ENCODE measurements at regions not wholly inside any gene's neighbourhood (a gene's known extent, or its start where the extent isn't known, plus 50 kb on each side); places are given as distances from the start of the nearest gene placed in this dataset.

- Histone ChIP-seq H3K36me3 (ENCODE audit: low read depth) (no peaks in the 10 kb centered on the region), H3K4me3 (ENCODE audit: severe bottlenecking) (no peak overlapping the region), H3K9me3 (ENCODE audit: severe bottlenecking) (no peaks in the 10 kb centered on the region), H3K27me3 (ENCODE audit: insufficient read depth, poor library complexity, severe bottlenecking) (peaks cover 2% of the 10 kb centered on the region), H3K4me1 (ENCODE audit: insufficient read depth, poor library complexity, severe bottlenecking) (no peaks in the 10 kb centered on the region), H3K27ac (ENCODE audit: poor library complexity, severe bottlenecking) (no peak overlapping the region)
- ATAC-seq (ENCODE audit: low read depth) (no peak), DNase-seq (ENCODE audit: low spot score) (no peak)
- no peak for TF ChIP-seq CTCF (IDR thresholded peaks at IDR 0.05; ENCODE audit: poor library complexity, severe bottlenecking)
Measured at GRCh38 chr2:177052471-177052870, 160.1 kb upstream of the HNRNPA3 start.

- H3K4me3 ChIP-seq (ENCODE audit: severe bottlenecking) = no peak overlapping the region
- H3K36me3 ChIP-seq (ENCODE audit: low read depth) = no peaks in the 10 kb centered on the region
- no peaks in the 10 kb centered on the region for H3K4me1 ChIP-seq (ENCODE audit: insufficient read depth, poor library complexity, severe bottlenecking)
- TF ChIP-seq CTCF (IDR thresholded peaks at IDR 0.05; ENCODE audit: poor library complexity, severe bottlenecking) = no peak
- no peak for ATAC-seq (ENCODE audit: low read depth)
- peaks cover 2% of the 10 kb centered on the region for H3K27me3 ChIP-seq (ENCODE audit: insufficient read depth, poor library complexity, severe bottlenecking)
- no peak for DNase-seq (ENCODE audit: low spot score)
- no peak overlapping the region for H3K27ac ChIP-seq (ENCODE audit: poor library complexity, severe bottlenecking)
- no peaks in the 10 kb centered on the region for H3K9me3 ChIP-seq (ENCODE audit: severe bottlenecking)
Measured at GRCh38 chr2:177053038-177053437, 159.6 kb upstream of the HNRNPA3 start.

GRCh38 chr2:177053716-177054115, 158.9 kb upstream of the HNRNPA3 start:
- ATAC-seq (ENCODE audit: low read depth) (no peak), DNase-seq (ENCODE audit: low spot score) (no peak)
- no peak overlapping the region for H3K4me3 ChIP-seq (ENCODE audit: severe bottlenecking)
- H3K36me3 ChIP-seq (ENCODE audit: low read depth) = no peaks in the 10 kb centered on the region
- H3K27me3 ChIP-seq (ENCODE audit: insufficient read depth, poor library complexity, severe bottlenecking) = peaks cover 2% of the 10 kb centered on the region
- H3K4me1 ChIP-seq (ENCODE audit: insufficient read depth, poor library complexity, severe bottlenecking) = no peaks in the 10 kb centered on the region
- no peak overlapping the region for H3K27ac ChIP-seq (ENCODE audit: poor library complexity, severe bottlenecking)
- H3K9me3 ChIP-seq (ENCODE audit: severe bottlenecking) = no peaks in the 10 kb centered on the region
- no peak for TF ChIP-seq CTCF (IDR thresholded peaks at IDR 0.05; ENCODE audit: poor library complexity, severe bottlenecking)

GRCh38 chr2:177056481-177056929, 156.1 kb upstream of the HNRNPA3 start:
- Histone ChIP-seq H3K36me3 (ENCODE audit: low read depth) (no peaks in the 10 kb centered on the region), H3K27me3 (ENCODE audit: insufficient read depth, poor library complexity, severe bottlenecking) (peaks cover 2% of the 10 kb centered on the region), H3K9me3 (ENCODE audit: severe bottlenecking) (no peaks in the 10 kb centered on the region), H3K4me1 (ENCODE audit: insufficient read depth, poor library complexity, severe bottlenecking) (no peaks in the 10 kb centered on the region), H3K27ac (ENCODE audit: poor library complexity, severe bottlenecking) (no peak overlapping the region), H3K4me3 (ENCODE audit: severe bottlenecking) (no peak overlapping the region)
- TF ChIP-seq CTCF (IDR thresholded peaks at IDR 0.05; ENCODE audit: poor library complexity, severe bottlenecking) = no peak
- ATAC-seq (ENCODE audit: low read depth) (peak; percentile 17; the same call in 1 of the 3 replicates), DNase-seq (ENCODE audit: low spot score) (no peak)

- Histone ChIP-seq H3K4me3 (ENCODE audit: severe bottlenecking) (no peak overlapping the region), H3K27ac (ENCODE audit: poor library complexity, severe bottlenecking) (no peak overlapping the region), H3K9me3 (ENCODE audit: severe bottlenecking) (no peaks in the 10 kb centered on the region), H3K27me3 (ENCODE audit: insufficient read depth, poor library complexity, severe bottlenecking) (no peaks in the 10 kb centered on the region), H3K36me3 (ENCODE audit: low read depth) (no peaks in the 10 kb centered on the region), H3K4me1 (ENCODE audit: insufficient read depth, poor library complexity, severe bottlenecking) (no peaks in the 10 kb centered on the region)
- ATAC-seq (ENCODE audit: low read depth) (no peak), DNase-seq (ENCODE audit: low spot score) (no peak)
- no peak for TF ChIP-seq CTCF (IDR thresholded peaks at IDR 0.05; ENCODE audit: poor library complexity, severe bottlenecking)
Measured at GRCh38 chr2:177058747-177059146, 153.8 kb upstream of the HNRNPA3 start.

All from RWPE2 (cell line).